Bronchial epithelial cell (primary cell): ENCODE measurements at regions not wholly inside any gene's neighbourhood (a gene's known extent, or its start where the extent isn't known, plus 50 kb on each side); places are given as distances from the start of the nearest gene placed in this dataset.

Experiments used
- DNase-seq: peaks from one replicate; pipeline ENCODE4 v3.0.0-alpha.2; 2010; ENCODE audit warnings: low read depth
- FAIRE-seq: peaks from 2 replicates; lab custom pipeline; 2011; peaks lifted over from hg19 to GRCh38; lab: Jason Lieb, UNC
- H3K27me3 ChIP-seq: 2 replicates; pipeline ENCODE4 v1.5.1; 2011; ENCODE audit warnings: low read length; ENCODE audit not compliant: control insufficient read depth, insufficient read depth
- H3K36me3 ChIP-seq: 2 replicates; pipeline ENCODE4 v1.5.1; 2011; ENCODE audit warnings: low read length; ENCODE audit not compliant: control insufficient read depth, insufficient read depth
- H3K4me3 ChIP-seq: 2 replicates; pipeline ENCODE4 v1.5.1; 2011; ENCODE audit warnings: mild to moderate bottlenecking, low read depth, low read length, control low read depth
- CTCF ChIP-seq: IDR thresholded peaks from 2 replicates; pipeline ENCODE4 v1.5.1; 2011; ENCODE audit warnings: mild to moderate bottlenecking, moderate library complexity, low read length, control low read depth, inconsistent platforms; ENCODE audit not compliant: insufficient read depth, severe bottlenecking

- FAIRE-seq (no peak), DNase-seq (no peak)
- no peak for TF ChIP-seq CTCF
- no peaks in the 10 kb centered on the region for H3K27me3 ChIP-seq
- no peaks in the 10 kb centered on the region for H3K36me3 ChIP-seq
- no peak overlapping the region for H3K4me3 ChIP-seq
These were observed 160.7 kb upstream of the ADCY1 start for GRCh38 chr7:45413419-45413818.

GRCh38 chr7:45414226-45414625 lies 159.9 kb upstream of the ADCY1 start:
- TF ChIP-seq CTCF = no peak
- H3K27me3 ChIP-seq = peaks cover under 1% of the 10 kb centered on the region
- H3K36me3 ChIP-seq = no peaks in the 10 kb centered on the region
- no peak for DNase-seq
- no peak overlapping the region for H3K4me3 ChIP-seq
- FAIRE-seq = no peak

- H3K4me3 ChIP-seq = no peak overlapping the region
- peaks cover 3% of the 10 kb centered on the region for H3K27me3 ChIP-seq
- no peaks in the 10 kb centered on the region for H3K36me3 ChIP-seq
- DNase-seq (no peak), FAIRE-seq (no peak)
- TF ChIP-seq CTCF = no peak
These were observed 158.9 kb upstream of the ADCY1 start for GRCh38 chr7:45415265-45415664.

- TF ChIP-seq CTCF = no peak
- Histone ChIP-seq H3K36me3 (no peaks in the 10 kb centered on the region), H3K27me3 (peaks cover 3% of the 10 kb centered on the region), H3K4me3 (no peak overlapping the region)
- no peak for DNase-seq
- no peak for FAIRE-seq
These were observed 157.3 kb upstream of the ADCY1 start for GRCh38 chr7:45416846-45417245.

- H3K27me3 ChIP-seq = peaks cover 3% of the 10 kb centered on the region
- FAIRE-seq = no peak
- no peak for TF ChIP-seq CTCF
These were observed 156.9 kb upstream of the ADCY1 start for GRCh38 chr7:45417268-45417667.

GRCh38 chr7:45417735-45418134 lies 156.4 kb upstream of the ADCY1 start:
- Histone ChIP-seq H3K4me3 (no peak overlapping the region), H3K36me3 (no peaks in the 10 kb centered on the region), H3K27me3 (peaks cover 3% of the 10 kb centered on the region)
- DNase-seq = no peak
- FAIRE-seq = no peak
- TF ChIP-seq CTCF = no peak

More at GRCh38 chr7:45417268-45417667, 156.9 kb upstream of the ADCY1 start:
- Histone ChIP-seq H3K36me3 (no peaks in the 10 kb centered on the region), H3K4me3 (no peak overlapping the region)
- no peak for DNase-seq
